ENCODE measurements at regions not wholly inside any gene's neighbourhood (a gene's known extent, or its start where the extent isn't known, plus 50 kb on each side); places are given as distances from the start of the nearest gene placed in this dataset.
"Not testable (repeated sequence)": the region's sequence is repeated elsewhere in the genome, so short reads cannot be mapped to it uniquely, and the experiment has no call there.

GRCh38 chr4:4004702-4005101 is 222.0 kb downstream of the OTOP1 start:
- not testable (repeated sequence) for TF ChIP-seq CTCF (IDR thresholded peaks at IDR 0.05; ENCODE audit: insufficient read depth, low read length, poor library complexity, severe bottlenecking); EZH2phosphoT487 (conservative IDR thresholded peaks at IDR 0.05; ENCODE audit: low read length)
